Activated naive CD4-positive, alpha-beta T cell treated with anti-CD3 and anti-CD28 coated beads for 36 hours (primary cell): ENCODE measurements at regions not wholly inside any gene's neighbourhood (a gene's known extent, or its start where the extent isn't known, plus 50 kb on each side); places are given as distances from the start of the nearest gene placed in this dataset.

Source experiments
- CTCF ChIA-PET: fragments of 350-600 bp; sonication (Branson Sonifier 250); formaldehyde crosslinking; loops from one replicate; lab custom pipeline; 2021; ENCODE audit warnings: antibody characterized with exemption; lab: Charles Lee
- DNase-seq: peaks from one replicate; pipeline ENCODE4 v3.0.0-alpha.2; 2020
- H3K27ac Mint-ChIP-seq: one replicate; pipeline ENCODE4 v1.8.0; 2021; ENCODE audit warnings: mild to moderate bottlenecking, mixed read lengths
- H3K27me3 Mint-ChIP-seq: one replicate; pipeline ENCODE4 v1.8.0; 2021; ENCODE audit warnings: low read depth, mixed read lengths
- H3K36me3 Mint-ChIP-seq: one replicate; pipeline ENCODE4 v1.8.0; 2021; ENCODE audit warnings: low read depth, mixed read lengths
- H3K4me1 Mint-ChIP-seq: one replicate; pipeline ENCODE4 v1.8.0; 2021; ENCODE audit warnings: low read depth, mixed read lengths
- H3K4me3 Mint-ChIP-seq: one replicate; pipeline ENCODE4 v1.8.0; 2021; ENCODE audit warnings: mild to moderate bottlenecking, moderate library complexity, mixed read lengths
- H3K9me3 Mint-ChIP-seq: one replicate; pipeline ENCODE4 v1.8.0; 2021; ENCODE audit warnings: mixed read lengths
- intact Hi-C: fragments of 100-400 bp; cut with micrococcal nuclease; formaldehyde crosslinking; loops from one replicate; pipeline ENCODE4 v1.15.1; 2023

- DNase-seq: no peak
- Mint-ChIP-seq H3K27ac (no peak overlapping the region), H3K4me1 (no peaks in the 10 kb centered on the region), H3K36me3 (no peaks in the 10 kb centered on the region), H3K9me3 (no peaks in the 10 kb centered on the region), H3K4me3 (no peak overlapping the region), H3K27me3 (peaks cover 23% of the 10 kb centered on the region)
- intact Hi-C loops: no loop called here
- CTCF ChIA-PET: no interaction called here
These were observed 220.9 kb upstream of the PKDCC start for GRCh38 chr2:41826921-41827320.

DNA sequence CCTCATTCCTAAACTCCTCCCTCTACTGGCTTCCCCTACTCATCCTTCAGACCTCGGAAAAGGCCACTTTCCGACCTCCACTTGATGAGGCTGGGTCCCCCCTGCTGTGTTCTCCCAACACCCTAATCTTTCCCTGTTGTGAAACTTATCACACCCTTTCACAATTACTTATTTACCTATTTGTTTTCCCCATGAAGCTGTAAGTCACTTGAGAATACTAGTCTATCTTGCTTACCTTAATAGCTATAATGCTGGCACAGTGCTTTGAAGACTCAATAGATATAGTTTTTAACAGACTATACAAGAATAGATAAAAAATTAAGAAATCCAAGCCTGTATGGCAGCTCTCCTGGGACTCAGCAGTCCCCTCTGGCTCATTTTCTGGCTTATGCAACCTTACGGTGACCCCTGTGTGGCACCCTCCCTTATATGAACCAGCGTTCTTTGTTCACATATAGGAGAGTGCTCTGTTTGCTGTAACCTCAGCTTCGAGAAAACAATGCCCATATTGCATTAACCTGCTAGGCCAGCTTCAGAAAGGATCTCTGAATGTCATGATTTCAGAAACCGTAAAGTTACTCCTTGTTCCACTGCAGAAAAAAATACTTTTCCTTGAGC is 220.4 kb upstream of the PKDCC start:
- Mint-ChIP-seq H3K36me3 (no peaks in the 10 kb centered on the region), H3K27ac (no peak overlapping the region), H3K9me3 (no peaks in the 10 kb centered on the region), H3K4me1 (no peaks in the 10 kb centered on the region), H3K27me3 (peaks cover 19% of the 10 kb centered on the region), H3K4me3 (no peak overlapping the region)
- CTCF ChIA-PET: no interaction called here
- no peak for DNase-seq
- intact Hi-C loops: no loop called here

DNA sequence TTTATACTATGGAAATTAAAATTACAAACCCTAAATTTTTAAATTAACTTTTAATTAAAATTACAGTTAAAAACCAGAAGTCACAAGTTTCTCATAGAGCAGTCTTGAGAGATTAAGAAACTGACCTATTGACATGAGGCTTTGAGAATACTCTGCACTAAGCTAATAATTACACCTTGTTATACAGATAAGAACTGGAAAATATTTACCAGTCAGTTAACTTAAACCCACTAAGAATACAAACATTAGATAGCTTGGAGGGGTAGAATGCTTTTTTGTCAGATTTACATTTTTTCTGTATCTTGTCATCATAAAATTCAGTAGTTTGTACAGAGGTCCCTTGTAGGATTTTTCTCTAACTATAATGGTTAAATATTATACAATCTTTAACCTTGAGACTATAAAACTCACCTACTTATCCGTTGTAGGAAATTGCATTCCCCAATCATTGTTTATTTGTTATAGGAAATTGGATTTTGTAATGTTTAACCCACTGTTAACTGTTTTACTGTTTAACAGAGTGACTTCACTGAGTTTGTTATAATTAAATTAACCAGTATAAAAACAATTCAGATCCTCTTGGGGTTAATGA is 219.7 kb upstream of the PKDCC start:
- no peaks in the 10 kb centered on the region for H3K9me3 Mint-ChIP-seq
- no peak overlapping the region for H3K4me3 Mint-ChIP-seq
- H3K4me1 Mint-ChIP-seq: no peaks in the 10 kb centered on the region
- peaks cover 19% of the 10 kb centered on the region for H3K27me3 Mint-ChIP-seq
- no peak for DNase-seq
- H3K36me3 Mint-ChIP-seq: no peaks in the 10 kb centered on the region
- H3K27ac Mint-ChIP-seq: no peak overlapping the region
- intact Hi-C loops: no loop called here
- CTCF ChIA-PET: no interaction called here

DNA sequence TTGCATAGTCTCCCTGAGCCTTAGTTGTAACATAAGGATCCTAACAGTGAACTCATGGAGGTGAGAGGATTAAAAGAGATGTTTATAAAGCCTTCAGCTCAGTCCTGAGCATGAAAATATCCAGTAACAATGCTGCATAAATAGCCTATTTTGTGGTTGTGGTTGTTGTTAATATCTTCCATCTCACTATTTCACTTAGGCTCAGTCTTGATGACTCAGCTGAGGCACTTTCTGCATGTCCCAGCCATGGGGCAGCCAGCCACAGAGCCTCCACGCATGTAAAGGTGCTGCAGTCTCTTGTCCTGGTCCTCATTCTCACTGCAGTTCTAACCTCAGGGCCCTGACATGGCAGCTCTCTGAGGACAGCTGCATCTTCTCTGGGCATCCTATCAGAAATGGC is 218.8 kb upstream of the PKDCC start:
- intact Hi-C loops: no loop called here
- H3K9me3 Mint-ChIP-seq: no peaks in the 10 kb centered on the region
- H3K27ac Mint-ChIP-seq: no peak overlapping the region
- H3K36me3 Mint-ChIP-seq: no peaks in the 10 kb centered on the region
- CTCF ChIA-PET: interaction anchor here (1.2 kb wide), 1 partner anchor 12 kb away, joined by 3 read pairs; no protein-coding TSS in a partner anchor
- H3K4me3 Mint-ChIP-seq: no peak overlapping the region
- no peak for DNase-seq
- peaks cover 18% of the 10 kb centered on the region for H3K27me3 Mint-ChIP-seq
- no peaks in the 10 kb centered on the region for H3K4me1 Mint-ChIP-seq

DNA sequence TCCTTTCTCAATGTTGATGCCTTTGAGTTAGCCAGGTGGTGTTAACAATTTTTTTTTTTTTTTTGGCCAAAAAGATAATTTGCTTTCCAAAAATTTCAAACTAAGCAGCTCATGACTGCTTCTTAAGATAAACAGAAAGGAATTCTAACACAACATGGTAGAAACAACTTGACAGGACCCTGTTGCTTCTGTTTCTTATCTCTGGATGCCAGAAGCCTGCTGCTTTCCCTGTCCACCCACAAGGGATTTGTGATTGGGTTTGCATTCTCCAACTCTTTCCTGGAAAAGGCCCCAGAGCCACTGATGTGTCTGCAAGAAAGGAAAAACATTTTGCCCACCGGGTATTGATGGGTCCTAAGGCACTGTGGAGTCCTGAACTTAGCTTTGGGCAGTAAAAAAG is 217.2 kb upstream of the PKDCC start:
- Mint-ChIP-seq H3K27me3 (peaks cover 23% of the 10 kb centered on the region), H3K4me1 (no peaks in the 10 kb centered on the region), H3K9me3 (no peaks in the 10 kb centered on the region), H3K36me3 (no peaks in the 10 kb centered on the region), H3K27ac (no peak overlapping the region), H3K4me3 (no peak overlapping the region)
- intact Hi-C loops: no loop called here
- no peak for DNase-seq
- CTCF ChIA-PET: no interaction called here

- Mint-ChIP-seq H3K9me3 (no peaks in the 10 kb centered on the region), H3K27ac (no peak overlapping the region), H3K4me1 (no peaks in the 10 kb centered on the region), H3K4me3 (no peak overlapping the region), H3K36me3 (no peaks in the 10 kb centered on the region), H3K27me3 (peaks cover 26% of the 10 kb centered on the region)
- CTCF ChIA-PET: no interaction called here
- intact Hi-C loops: no loop called here
- no peak for DNase-seq
These were observed 215.6 kb upstream of the PKDCC start for GRCh38 chr2:41832218-41832617.

- H3K4me1 Mint-ChIP-seq: no peaks in the 10 kb centered on the region
- H3K4me3 Mint-ChIP-seq: no peak overlapping the region
- H3K27me3 Mint-ChIP-seq: peaks cover 22% of the 10 kb centered on the region
- no peaks in the 10 kb centered on the region for H3K9me3 Mint-ChIP-seq
- no peak overlapping the region for H3K27ac Mint-ChIP-seq
- intact Hi-C loops: no loop called here
- CTCF ChIA-PET: interaction anchor here (1.3 kb wide), 1 partner anchor 37 kb away, joined by 4 read pairs; no protein-coding TSS in a partner anchor
- H3K36me3 Mint-ChIP-seq: no peaks in the 10 kb centered on the region
- no peak for DNase-seq
These were observed 212.4 kb upstream of the PKDCC start for GRCh38 chr2:41835401-41835800.

DNA sequence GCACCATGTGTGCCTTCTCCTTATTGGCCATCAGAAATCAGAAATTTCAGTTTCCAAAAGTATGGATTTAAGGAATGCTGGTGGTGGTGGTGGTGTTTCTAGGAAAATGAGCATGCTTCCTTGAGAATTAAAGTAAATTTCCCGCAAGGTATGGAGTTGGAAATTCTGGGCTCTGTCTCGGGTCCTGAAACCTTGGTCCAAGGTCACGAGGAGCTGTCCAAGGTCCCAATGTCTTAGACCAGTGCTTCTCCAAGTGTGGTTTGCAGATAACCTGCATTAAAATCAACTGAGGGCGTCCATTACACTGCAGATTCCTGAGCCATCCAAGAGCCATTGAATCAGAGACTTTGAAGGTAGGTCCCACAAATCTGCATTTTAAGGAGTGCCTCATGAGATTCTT is 210.9 kb upstream of the PKDCC start:
- Mint-ChIP-seq H3K4me1 (peaks cover 5% of the 10 kb centered on the region), H3K9me3 (no peaks in the 10 kb centered on the region), H3K36me3 (no peaks in the 10 kb centered on the region), H3K27me3 (peaks cover 18% of the 10 kb centered on the region), H3K4me3 (no peak overlapping the region), H3K27ac (no peak overlapping the region)
- intact Hi-C loops: no loop called here
- DNase-seq: peak; percentile 44
- CTCF ChIA-PET: interaction anchor here (0.6 to 1.4 kb wide), 4 partner anchors 117 to 251 kb away, joined by 3 read pairs; no protein-coding TSS in a partner anchor

DNA sequence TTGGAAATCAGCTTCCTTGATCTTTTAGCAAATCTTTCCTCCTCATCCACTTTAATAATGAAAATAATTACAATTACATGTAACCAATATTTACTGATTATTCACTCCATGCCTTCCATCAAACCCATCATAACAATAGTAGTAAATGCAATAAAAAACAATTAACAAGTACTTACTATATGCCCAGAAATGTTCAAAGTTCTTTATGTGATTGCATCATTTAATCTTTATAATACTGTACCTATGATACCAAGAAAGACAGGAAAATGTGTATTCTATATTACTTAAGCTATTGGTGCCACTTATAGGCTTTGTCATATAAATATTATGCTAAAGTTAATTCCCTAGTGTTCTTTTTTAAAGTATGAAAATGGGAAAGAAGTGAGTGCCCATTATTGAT is 210.2 kb upstream of the PKDCC start:
- H3K27ac Mint-ChIP-seq: no peak overlapping the region
- peaks cover 18% of the 10 kb centered on the region for H3K27me3 Mint-ChIP-seq
- CTCF ChIA-PET: interaction anchor here (1.4 kb wide), 1 partner anchor 250 kb away, joined by 3 read pairs; no protein-coding TSS in a partner anchor
- peaks cover 5% of the 10 kb centered on the region for H3K4me1 Mint-ChIP-seq
- no peaks in the 10 kb centered on the region for H3K9me3 Mint-ChIP-seq
- no peak for DNase-seq
- intact Hi-C loops: no loop called here
- no peaks in the 10 kb centered on the region for H3K36me3 Mint-ChIP-seq
- no peak overlapping the region for H3K4me3 Mint-ChIP-seq

GRCh38 chr2:41840702-41841551 is 206.9 kb upstream of the PKDCC start:
- Mint-ChIP-seq H3K4me1 (peaks cover 5% of the 10 kb centered on the region), H3K27me3 (peaks cover 12% of the 10 kb centered on the region), H3K36me3 (no peaks in the 10 kb centered on the region), H3K27ac (peak overlapping the region; percentile 86), H3K9me3 (no peaks in the 10 kb centered on the region), H3K4me3 (peak overlapping the region; percentile 92)
- CTCF ChIA-PET: interaction anchor here (0.5 to 3.7 kb wide), 14 partner anchors 9 to 300 kb away, joined by 3 to 43 read pairs (median 4); no protein-coding TSS in a partner anchor
- intact Hi-C loops: loop anchor here (1.0 to 10.0 kb wide), 7 partner anchors 13 to 814 kb away; partner anchors contain the start of gene COX7A2L
- DNase-seq: peak; percentile 99

DNA sequence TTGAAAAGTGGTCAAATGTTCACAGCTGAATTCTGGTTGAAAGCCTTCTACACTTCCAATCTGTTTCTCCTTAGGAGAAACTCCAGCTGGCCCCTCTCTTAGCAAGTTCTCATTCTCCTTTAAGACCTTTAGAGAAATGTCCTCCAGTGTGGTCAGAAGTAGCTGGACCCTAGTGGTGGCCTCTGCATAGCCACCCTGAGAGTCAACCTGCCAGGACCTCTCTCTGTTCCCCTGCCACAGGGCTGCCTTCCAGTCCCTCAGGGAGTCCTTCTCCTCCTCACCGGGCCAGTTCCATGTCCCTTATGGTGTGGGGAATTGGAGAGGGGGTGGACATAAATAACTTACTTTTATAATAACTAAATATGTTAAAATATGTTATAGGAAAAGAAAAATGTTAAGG is 200.9 kb upstream of the PKDCC start:
- Mint-ChIP-seq H3K4me3 (no peak overlapping the region), H3K27ac (no peak overlapping the region)

DNA sequence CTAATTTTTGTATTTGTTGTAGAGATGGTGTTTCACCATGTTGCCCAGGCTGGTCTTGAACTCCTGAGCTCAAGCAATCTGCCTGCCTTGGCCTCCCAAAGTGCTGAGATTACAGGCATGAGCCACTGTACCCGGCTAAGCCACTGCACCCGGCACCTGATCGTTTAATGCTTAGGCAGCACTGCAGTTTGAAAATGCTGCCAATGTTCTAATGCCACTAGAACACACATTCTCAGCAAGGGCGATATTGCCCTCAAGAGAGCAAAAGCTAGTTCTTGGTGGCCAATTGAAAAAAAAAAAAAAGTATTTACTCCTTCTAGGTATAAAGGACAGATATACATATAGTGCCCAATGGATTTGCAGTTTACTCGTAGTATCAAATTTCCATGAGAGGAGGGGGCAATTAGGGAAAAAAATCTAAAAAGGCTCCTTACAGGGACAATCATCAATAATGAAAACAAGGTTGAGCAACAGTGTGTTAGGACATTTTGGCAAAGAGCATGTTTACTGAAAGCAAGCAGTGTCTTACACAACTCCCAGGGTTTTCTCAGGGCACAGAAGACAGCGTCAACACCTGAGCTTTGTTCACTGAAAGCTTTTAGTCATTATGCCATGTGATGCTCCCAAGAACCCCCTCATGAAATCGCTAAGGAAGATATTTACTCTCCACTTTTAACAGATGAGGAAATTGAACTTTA is 199.9 kb upstream of the PKDCC start:
- Mint-ChIP-seq H3K4me1 (no peaks in the 10 kb centered on the region), H3K27ac (no peak overlapping the region), H3K27me3 (peaks cover 24% of the 10 kb centered on the region), H3K4me3 (no peak overlapping the region), H3K9me3 (no peaks in the 10 kb centered on the region), H3K36me3 (no peaks in the 10 kb centered on the region)
- intact Hi-C loops: loop anchor here (10.0 kb wide), 1 partner anchor 807 kb away; no protein-coding TSS in a partner anchor
- no peak for DNase-seq
- CTCF ChIA-PET: interaction anchor here (1.8 to 2.3 kb wide), 2 partner anchors 22 to 239 kb away, joined by 4 to 8 read pairs; no protein-coding TSS in a partner anchor

More for the DNA sequence above, 200.9 kb upstream of the PKDCC start:
- intact Hi-C loops: loop anchor here (10.0 kb wide), 1 partner anchor 808 kb away; no protein-coding TSS in a partner anchor
- Mint-ChIP-seq H3K4me1 (no peaks in the 10 kb centered on the region), H3K9me3 (no peaks in the 10 kb centered on the region), H3K36me3 (no peaks in the 10 kb centered on the region), H3K27me3 (peaks cover 22% of the 10 kb centered on the region)
- CTCF ChIA-PET: interaction anchor here (0.5 to 2.3 kb wide), 3 partner anchors 22 to 477 kb away, joined by 3 to 8 read pairs (median 4); no protein-coding TSS in a partner anchor
- no peak for DNase-seq
